Lower lobe of right lung (tissue), 2 donors: ENCODE measurements at regions not wholly inside any gene's neighbourhood (a gene's known extent, or its start where the extent isn't known, plus 50 kb on each side); places are given as distances from the start of the nearest gene placed in this dataset.

Source experiments
- ATAC-seq, 2 donors: fragments of 200-7000 bp; cut with Tn5 transposase; one replicate each; pipeline ENCODE4 v1.9.1; 2020 to 2022; ENCODE audit warnings: mild to moderate bottlenecking in 2 of 2, moderate library complexity in 2 of 2
- DNase-seq: peaks from one replicate; pipeline ENCODE4 v3.0.0-alpha.2; 2020
- H3K27ac ChIP-seq: fragments of 200-600 bp; one replicate; pipeline ENCODE4 v1.8.0; 2022
- H3K27me3 ChIP-seq: fragments of 200-600 bp; one replicate; pipeline ENCODE4 v1.8.0; 2022; ENCODE audit warnings: low read depth
- H3K36me3 ChIP-seq: fragments of 200-600 bp; one replicate; pipeline ENCODE4 v1.8.0; 2022; ENCODE audit warnings: mild to moderate bottlenecking
- H3K4me1 ChIP-seq: fragments of 200-600 bp; one replicate; pipeline ENCODE4 v1.8.0; 2022
- H3K4me3 ChIP-seq: fragments of 200-600 bp; one replicate; pipeline ENCODE4 v1.8.0; 2022; ENCODE audit warnings: mild to moderate bottlenecking
- H3K9me3 ChIP-seq: fragments of 200-600 bp; one replicate; pipeline ENCODE4 v1.8.0; 2022
- CTCF ChIP-seq: fragments of 200-600 bp; IDR thresholded peaks from one replicate; pipeline ENCODE4 v1.8.0; 2022; ENCODE audit warnings: antibody characterized with exemption, mild to moderate bottlenecking
- intact Hi-C: fragments of 100-400 bp; cut with DNase I; formaldehyde crosslinking; loops from one replicate; pipeline ENCODE4 v1.11.0; 2022
- donor health status: DM: no; HTN: yes; CAD: no; lungs with severe emphysema.

- Histone ChIP-seq H3K27ac (no peak overlapping the region), H3K36me3 (no peaks in the 10 kb centered on the region), H3K27me3 (no peaks in the 10 kb centered on the region), H3K9me3 (no peaks in the 10 kb centered on the region), H3K4me1 (peaks cover 7% of the 10 kb centered on the region), H3K4me3 (no peak overlapping the region)
- intact Hi-C loops, result no loop called here
- TF ChIP-seq CTCF, result no peak
- DNase-seq, result no peak
- no peak for ATAC-seq
Observed at GRCh38 chr5:63128761-63129160, 550.1 kb downstream of the LRRC70 start.

- Histone ChIP-seq H3K4me1 (peaks cover 7% of the 10 kb centered on the region), H3K4me3 (no peak overlapping the region), H3K27me3 (no peaks in the 10 kb centered on the region), H3K27ac (no peak overlapping the region), H3K9me3 (no peaks in the 10 kb centered on the region), H3K36me3 (no peaks in the 10 kb centered on the region)
- no peak for DNase-seq
- intact Hi-C loops, result no loop called here
- TF ChIP-seq CTCF, result no peak
- ATAC-seq, result no peak
Observed at GRCh38 chr5:63128018-63128417, 549.4 kb downstream of the LRRC70 start.

GRCh38 chr5:63127054-63127453 is 548.4 kb downstream of the LRRC70 start:
- Histone ChIP-seq H3K4me3 (no peak overlapping the region), H3K27ac (no peak overlapping the region), H3K36me3 (no peaks in the 10 kb centered on the region), H3K9me3 (no peaks in the 10 kb centered on the region), H3K27me3 (no peaks in the 10 kb centered on the region), H3K4me1 (peaks cover 7% of the 10 kb centered on the region)
- peak in 1 of 2 donors; percentile 55 for ATAC-seq
- TF ChIP-seq CTCF, result no peak
- intact Hi-C loops, result no loop called here
- no peak for DNase-seq

- DNase-seq, result no peak
- no peaks in the 10 kb centered on the region for H3K9me3 ChIP-seq
- H3K36me3 ChIP-seq, result no peaks in the 10 kb centered on the region
- no peak overlapping the region for H3K4me3 ChIP-seq
- no peak overlapping the region for H3K27ac ChIP-seq
- intact Hi-C loops, result no loop called here
- peaks cover 7% of the 10 kb centered on the region for H3K4me1 ChIP-seq
- H3K27me3 ChIP-seq, result no peaks in the 10 kb centered on the region
- peak; percentile 39 to 73 for ATAC-seq
- TF ChIP-seq CTCF, result peak; percentile 44
Observed at GRCh38 chr5:63125862-63126261, 547.2 kb downstream of the LRRC70 start.

GRCh38 chr5:63125392-63125791 is 546.8 kb downstream of the LRRC70 start:
- no peak for DNase-seq
- peaks cover 7% of the 10 kb centered on the region for H3K4me1 ChIP-seq
- H3K27ac ChIP-seq, result no peak overlapping the region
- no peaks in the 10 kb centered on the region for H3K27me3 ChIP-seq
- no peaks in the 10 kb centered on the region for H3K36me3 ChIP-seq
- H3K4me3 ChIP-seq, result no peak overlapping the region
- intact Hi-C loops, result no loop called here
- no peak for ATAC-seq
- TF ChIP-seq CTCF, result no peak
- H3K9me3 ChIP-seq, result no peaks in the 10 kb centered on the region

GRCh38 chr5:63124266-63124665 is 545.6 kb downstream of the LRRC70 start:
- DNase-seq (no peak), ATAC-seq (no peak)
- H3K4me1 ChIP-seq, result peaks cover 7% of the 10 kb centered on the region
- no peak overlapping the region for H3K4me3 ChIP-seq
- intact Hi-C loops, result no loop called here
- H3K36me3 ChIP-seq, result no peaks in the 10 kb centered on the region
- no peak overlapping the region for H3K27ac ChIP-seq
- TF ChIP-seq CTCF, result no peak
- H3K27me3 ChIP-seq, result no peaks in the 10 kb centered on the region
- H3K9me3 ChIP-seq, result no peaks in the 10 kb centered on the region
